ENCODE measurements at regions not wholly inside any gene's neighbourhood (a gene's known extent, or its start where the extent isn't known, plus 50 kb on each side); places are given as distances from the start of the nearest gene placed in this dataset.
"Not testable (repeated sequence)": the region's sequence is repeated elsewhere in the genome, so short reads cannot be mapped to it uniquely, and the experiment has no call there.

DNA sequence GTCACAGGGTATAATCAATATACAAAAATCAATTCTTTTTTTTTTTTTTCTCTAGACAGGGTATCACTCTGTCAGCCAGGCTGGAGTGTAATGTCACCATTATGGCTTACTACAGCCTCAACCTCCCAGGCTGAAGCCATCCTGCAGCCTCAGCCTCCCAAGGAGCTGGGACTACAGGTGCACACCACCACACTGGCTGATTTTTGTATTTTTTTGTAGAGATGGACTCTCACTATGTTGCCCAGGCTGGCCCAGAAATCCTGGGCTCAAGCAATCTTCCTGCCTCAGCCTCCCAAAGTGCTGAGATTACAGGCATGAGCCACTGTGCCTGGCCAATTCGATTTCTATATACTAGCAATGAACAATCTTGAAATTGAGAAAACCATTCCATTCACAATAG, 263.2 kb downstream of the GOLGA6L6 start:
- intact Hi-C loops (cut with micrococcal nuclease); H3K4me3 ChIP-seq (replicated peaks in 1 of 2; ENCODE audit: low read depth in 1 of 2, low read length in 2 of 2); DNase-seq (ENCODE audit: low read depth, low spot score); H3K4me2 ChIP-seq (ENCODE audit: low read length); CTCF ChIA-PET; H3K4me1 ChIP-seq (ENCODE audit: control insufficient read depth in 1 of 2, insufficient read depth in 2 of 2, low read length in 2 of 2); H3K9me2 ChIP-seq (ENCODE audit: insufficient read depth); H4K20me1 ChIP-seq (ENCODE audit: insufficient read depth); BruUV-seq (replicated peaks); RAD21 ChIA-PET (ENCODE audit: low non-redundant PET in 1 of 2, low total read pairs in 2 of 2, uncharacterized antibody in 2 of 2, unreplicated experiment in 2 of 2); H2AFZ ChIP-seq (ENCODE audit: low read depth, low read length, poor library complexity, severe bottlenecking); H3K79me2 ChIP-seq (ENCODE audit: insufficient read depth, low read length); H3K9ac ChIP-seq (ENCODE audit: low read length); POLR2A ChIA-PET; H3K36me3 ChIP-seq (ENCODE audit: control insufficient read depth in 1 of 2, insufficient read depth in 2 of 2, low read length in 2 of 2); H3K27ac ChIP-seq (ENCODE audit: low read depth, low read length); H3K27me3 ChIP-seq (ENCODE audit: insufficient read depth, low read length); ATAC-seq: not testable (repeated sequence)
- peaks cover 41 to 42% of the 10 kb centered on the region in 2 experiments; a peak in 2 of 4 replicates for H3K9me3 ChIP-seq (ENCODE audit: control insufficient read depth in 1 of 2, insufficient read depth in 1 of 2, low read depth in 1 of 2, low read length in 2 of 2)

DNA sequence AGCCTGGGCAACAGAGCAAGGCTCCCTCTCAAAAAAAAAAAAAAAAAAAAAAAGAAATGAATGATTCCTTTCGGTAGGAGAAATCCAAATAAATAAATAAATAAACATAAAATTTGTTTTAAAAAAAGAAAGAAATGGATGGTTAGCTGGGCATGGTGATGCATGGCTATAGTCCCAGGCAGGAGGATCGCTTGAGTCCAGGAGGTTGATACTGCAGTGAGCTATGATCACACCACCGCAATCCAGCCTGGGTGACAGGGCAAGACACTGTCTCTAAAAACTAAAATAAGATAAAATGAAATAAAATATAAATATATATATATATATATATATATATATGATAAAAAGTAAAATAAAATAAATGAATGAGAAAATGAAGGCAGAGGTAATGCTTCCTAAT, 264.1 kb downstream of the GOLGA6L6 start:
- intact Hi-C loops (cut with micrococcal nuclease); H3K4me1 ChIP-seq (ENCODE audit: control insufficient read depth in 1 of 2, insufficient read depth in 2 of 2, low read length in 2 of 2); H3K27ac ChIP-seq (ENCODE audit: low read depth, low read length); CTCF ChIA-PET; H3K27me3 ChIP-seq (ENCODE audit: insufficient read depth, low read length); H3K4me2 ChIP-seq (ENCODE audit: low read length); H4K20me1 ChIP-seq (ENCODE audit: insufficient read depth); DNase-seq (ENCODE audit: low read depth, low spot score); H3K9ac ChIP-seq (ENCODE audit: low read length); H3K9me2 ChIP-seq (ENCODE audit: insufficient read depth); H3K79me2 ChIP-seq (ENCODE audit: insufficient read depth, low read length); H3K4me3 ChIP-seq (replicated peaks in 1 of 2; ENCODE audit: low read depth in 1 of 2, low read length in 2 of 2); ATAC-seq; RAD21 ChIA-PET (ENCODE audit: low non-redundant PET in 1 of 2, low total read pairs in 2 of 2, uncharacterized antibody in 2 of 2, unreplicated experiment in 2 of 2); BruUV-seq (replicated peaks); H2AFZ ChIP-seq (ENCODE audit: low read depth, low read length, poor library complexity, severe bottlenecking); POLR2A ChIA-PET; H3K36me3 ChIP-seq (ENCODE audit: control insufficient read depth in 1 of 2, insufficient read depth in 2 of 2, low read length in 2 of 2): not testable (repeated sequence)
- H3K9me3 ChIP-seq (ENCODE audit: control insufficient read depth in 1 of 2, insufficient read depth in 1 of 2, low read depth in 1 of 2, low read length in 2 of 2) = peaks cover 45 to 47% of the 10 kb centered on the region in 2 experiments; a peak in 2 of 4 replicates

DNA sequence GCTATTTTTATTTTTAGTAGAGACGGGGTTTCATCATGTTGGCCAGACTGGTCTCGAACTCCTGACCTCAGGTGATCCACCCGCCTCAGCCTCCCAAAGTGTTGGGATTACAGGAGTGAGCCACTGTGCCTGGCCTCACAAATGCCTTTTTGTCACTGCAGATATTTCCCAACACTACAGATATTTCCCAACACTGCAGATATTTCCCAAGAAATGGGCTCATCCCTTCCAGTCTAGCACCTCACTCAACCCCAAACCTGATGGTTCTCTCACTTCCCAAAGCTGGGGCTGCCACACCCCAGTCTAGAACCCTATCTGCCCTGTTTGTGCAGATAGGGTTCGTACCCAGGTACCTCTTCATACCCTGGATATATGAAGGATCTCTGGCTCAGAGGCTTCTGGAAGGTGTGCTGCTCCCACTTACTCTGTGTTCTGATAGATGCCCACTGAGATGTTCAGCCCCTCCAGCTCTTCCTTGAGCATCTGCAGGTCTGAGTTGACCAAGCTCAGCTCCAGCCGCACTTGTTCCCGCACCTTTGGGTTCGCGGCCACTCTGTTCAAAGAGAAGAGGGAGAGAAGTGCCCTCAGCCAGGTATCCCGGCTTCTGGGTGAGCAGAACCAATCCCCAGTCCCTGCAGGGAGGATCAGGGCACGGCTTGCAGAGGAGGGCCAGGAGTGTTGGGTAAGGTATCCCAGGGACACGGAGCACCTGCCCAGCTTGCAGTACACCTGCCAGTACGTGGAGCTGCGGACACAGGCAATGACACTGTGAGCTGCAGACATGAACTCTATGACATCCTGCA, 265.1 kb downstream of the GOLGA6L6 start:
- ATAC-seq; H3K4me1 ChIP-seq (ENCODE audit: control insufficient read depth in 1 of 2, insufficient read depth in 2 of 2, low read length in 2 of 2); BruUV-seq (replicated peaks); CTCF ChIA-PET; H3K9me2 ChIP-seq (ENCODE audit: insufficient read depth); H3K27me3 ChIP-seq (ENCODE audit: insufficient read depth, low read length); DNase-seq (ENCODE audit: low read depth, low spot score); H3K9ac ChIP-seq (ENCODE audit: low read length); RAD21 ChIA-PET (ENCODE audit: low non-redundant PET in 1 of 2, low total read pairs in 2 of 2, uncharacterized antibody in 2 of 2, unreplicated experiment in 2 of 2); H3K36me3 ChIP-seq (ENCODE audit: control insufficient read depth in 1 of 2, insufficient read depth in 2 of 2, low read length in 2 of 2); H3K4me3 ChIP-seq (replicated peaks in 1 of 2; ENCODE audit: low read depth in 1 of 2, low read length in 2 of 2); H3K27ac ChIP-seq (ENCODE audit: low read depth, low read length); intact Hi-C loops (cut with micrococcal nuclease); H4K20me1 ChIP-seq (ENCODE audit: insufficient read depth); H3K4me2 ChIP-seq (ENCODE audit: low read length); POLR2A ChIA-PET; H3K79me2 ChIP-seq (ENCODE audit: insufficient read depth, low read length); H2AFZ ChIP-seq (ENCODE audit: low read depth, low read length, poor library complexity, severe bottlenecking): not testable (repeated sequence)
- H3K9me3 ChIP-seq (ENCODE audit: control insufficient read depth in 1 of 2, insufficient read depth in 1 of 2, low read depth in 1 of 2, low read length in 2 of 2) = peaks cover 49 to 54% of the 10 kb centered on the region in 2 experiments; a peak in 2 of 4 replicates

DNA sequence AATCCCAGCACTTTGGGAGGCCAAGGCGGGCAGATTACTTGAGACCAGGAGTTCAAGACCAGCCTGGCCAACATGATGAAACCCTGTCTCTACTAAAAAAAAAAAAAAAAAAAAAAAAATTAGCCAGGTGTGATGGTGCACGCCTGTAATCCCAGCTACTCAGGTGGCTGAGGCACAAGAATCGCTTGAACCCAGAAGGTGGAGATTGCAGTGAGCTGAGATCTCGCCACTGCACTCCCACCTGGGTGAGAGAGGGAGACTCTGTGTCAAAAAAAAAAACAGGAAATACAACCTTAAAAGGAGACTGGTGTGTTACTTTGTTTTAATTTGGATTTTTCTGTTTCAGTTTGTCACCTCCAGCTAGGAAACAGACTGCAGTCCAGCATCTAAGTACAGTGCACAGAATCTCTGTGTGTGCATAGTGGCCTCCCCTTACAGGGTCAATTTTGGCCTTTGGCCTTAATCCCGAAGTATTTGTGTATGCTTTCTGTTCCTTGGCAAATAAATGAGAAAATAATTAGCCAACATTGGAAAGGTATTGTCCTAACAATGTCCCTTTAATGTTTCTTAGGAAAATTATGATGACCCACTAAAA, 266.1 kb downstream of the GOLGA6L6 start:
- H3K79me2 ChIP-seq (ENCODE audit: insufficient read depth, low read length); H3K4me1 ChIP-seq (ENCODE audit: control insufficient read depth in 1 of 2, insufficient read depth in 2 of 2, low read length in 2 of 2); BruUV-seq (replicated peaks); CTCF ChIA-PET; H3K4me2 ChIP-seq (ENCODE audit: low read length); H3K9me2 ChIP-seq (ENCODE audit: insufficient read depth); intact Hi-C loops (cut with micrococcal nuclease); H3K27ac ChIP-seq (ENCODE audit: low read depth, low read length); H4K20me1 ChIP-seq (ENCODE audit: insufficient read depth); H3K36me3 ChIP-seq (ENCODE audit: control insufficient read depth in 1 of 2, insufficient read depth in 2 of 2, low read length in 2 of 2); ATAC-seq; H3K27me3 ChIP-seq (ENCODE audit: insufficient read depth, low read length); RAD21 ChIA-PET (ENCODE audit: low non-redundant PET in 1 of 2, low total read pairs in 2 of 2, uncharacterized antibody in 2 of 2, unreplicated experiment in 2 of 2); H2AFZ ChIP-seq (ENCODE audit: low read depth, low read length, poor library complexity, severe bottlenecking); H3K4me3 ChIP-seq (replicated peaks in 1 of 2; ENCODE audit: low read depth in 1 of 2, low read length in 2 of 2); POLR2A ChIA-PET; DNase-seq (ENCODE audit: low read depth, low spot score); H3K9ac ChIP-seq (ENCODE audit: low read length): not testable (repeated sequence)
- peaks cover 48 to 50% of the 10 kb centered on the region in 2 experiments; a peak in 2 of 4 replicates for H3K9me3 ChIP-seq (ENCODE audit: control insufficient read depth in 1 of 2, insufficient read depth in 1 of 2, low read depth in 1 of 2, low read length in 2 of 2)

Data from HCT116 (cell line).